Stromal cell of bone marrow (primary cell): ENCODE measurements at regions not wholly inside any gene's neighbourhood (a gene's known extent, or its start where the extent isn't known, plus 50 kb on each side); places are given as distances from the start of the nearest gene placed in this dataset.
A peak's percentile ranks its signal among the peaks of the same experiment; 100 is the strongest.
"Not testable (repeated sequence)": the region's sequence is repeated elsewhere in the genome, so short reads cannot be mapped to it uniquely, and the experiment has no call there.

ENCODE experiments used
- DNase-seq: peaks from one replicate; pipeline ENCODE4 v3.0.0-alpha.2; 2012; ENCODE audit warnings: low read depth

- no peak for DNase-seq
Observed at GRCh38 chr14:28613532-28613931, 153.1 kb upstream of the FOXG1 start.

GRCh38 chr14:28626780-28627179, 139.8 kb upstream of the FOXG1 start:
- no peak for DNase-seq

- no peak for DNase-seq
Observed at GRCh38 chr14:28629328-28630004, 137.1 kb upstream of the FOXG1 start.

- no peak for DNase-seq
Observed at GRCh38 chr14:28630100-28630499, 136.5 kb upstream of the FOXG1 start.

- peak; percentile 15 for DNase-seq
Observed at GRCh38 chr14:28635387-28635786, 131.2 kb upstream of the FOXG1 start.

- not testable (repeated sequence) for DNase-seq
Observed at GRCh38 chr14:28635816-28636215, 130.8 kb upstream of the FOXG1 start.

- not testable (repeated sequence) for DNase-seq
Observed at GRCh38 chr14:28641189-28641588, 125.4 kb upstream of the FOXG1 start.

GRCh38 chr14:28651148-28651547, 115.4 kb upstream of the FOXG1 start:
- DNase-seq, result peak; percentile 41

- DNase-seq, result peak; percentile 33
Observed at GRCh38 chr14:28652782-28653181, 113.8 kb upstream of the FOXG1 start.

GRCh38 chr14:28653521-28653920, 113.1 kb upstream of the FOXG1 start:
- DNase-seq, result no peak

- DNase-seq, result no peak
Observed at GRCh38 chr14:28656704-28657255, 109.8 kb upstream of the FOXG1 start.

GRCh38 chr14:28661171-28661772, 105.3 kb upstream of the FOXG1 start:
- peak; percentile 47 for DNase-seq

GRCh38 chr14:28666961-28667360, 99.6 kb upstream of the FOXG1 start:
- no peak for DNase-seq

GRCh38 chr14:28671425-28671824, 95.2 kb upstream of the FOXG1 start:
- no peak for DNase-seq

GRCh38 chr14:28673056-28673455, 93.5 kb upstream of the FOXG1 start:
- no peak for DNase-seq

- peak; percentile 46 for DNase-seq
Observed at GRCh38 chr14:28676479-28676878, 90.1 kb upstream of the FOXG1 start.

GRCh38 chr14:28677381-28677780, 89.2 kb upstream of the FOXG1 start:
- DNase-seq, result no peak

- DNase-seq, result no peak
Observed at GRCh38 chr14:28678887-28679286, 87.7 kb upstream of the FOXG1 start.

- no peak for DNase-seq
Observed at GRCh38 chr14:28681681-28682080, 84.9 kb upstream of the FOXG1 start.

GRCh38 chr14:28690029-28690692, 76.4 kb upstream of the FOXG1 start:
- DNase-seq, result no peak

- no peak for DNase-seq
Observed at GRCh38 chr14:28695109-28695508, 71.5 kb upstream of the FOXG1 start.

GRCh38 chr14:28701733-28702132, 64.9 kb upstream of the FOXG1 start:
- no peak for DNase-seq

- no peak for DNase-seq
Observed at GRCh38 chr14:28703482-28703881, 63.1 kb upstream of the FOXG1 start.
